ENCODE measurements at regions not wholly inside any gene's neighbourhood (a gene's known extent, or its start where the extent isn't known, plus 50 kb on each side); places are given as distances from the start of the nearest gene placed in this dataset.

DNA sequence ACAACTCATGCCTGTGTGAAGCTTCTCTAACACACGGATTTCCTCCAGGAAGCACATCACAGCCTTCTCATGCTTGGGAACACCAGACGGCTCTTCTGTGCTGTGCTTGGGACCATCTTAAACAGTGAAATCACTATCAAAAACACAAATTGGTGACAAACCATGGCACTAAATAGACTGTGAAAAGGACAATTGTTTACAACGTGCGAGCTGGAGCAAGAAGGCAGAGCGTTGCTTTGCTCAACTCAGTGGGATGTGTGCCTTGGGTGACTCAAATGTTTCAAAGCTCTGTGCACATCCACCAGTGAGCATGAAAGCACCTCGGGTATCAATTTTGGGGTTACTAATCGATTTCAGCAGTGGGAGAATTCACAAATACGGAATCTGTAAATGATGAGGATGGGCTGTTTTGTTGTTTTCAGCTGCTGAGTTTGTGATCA, 182.4 kb upstream of the ARL4C start:
- TF ChIP-seq, protein P1, sequence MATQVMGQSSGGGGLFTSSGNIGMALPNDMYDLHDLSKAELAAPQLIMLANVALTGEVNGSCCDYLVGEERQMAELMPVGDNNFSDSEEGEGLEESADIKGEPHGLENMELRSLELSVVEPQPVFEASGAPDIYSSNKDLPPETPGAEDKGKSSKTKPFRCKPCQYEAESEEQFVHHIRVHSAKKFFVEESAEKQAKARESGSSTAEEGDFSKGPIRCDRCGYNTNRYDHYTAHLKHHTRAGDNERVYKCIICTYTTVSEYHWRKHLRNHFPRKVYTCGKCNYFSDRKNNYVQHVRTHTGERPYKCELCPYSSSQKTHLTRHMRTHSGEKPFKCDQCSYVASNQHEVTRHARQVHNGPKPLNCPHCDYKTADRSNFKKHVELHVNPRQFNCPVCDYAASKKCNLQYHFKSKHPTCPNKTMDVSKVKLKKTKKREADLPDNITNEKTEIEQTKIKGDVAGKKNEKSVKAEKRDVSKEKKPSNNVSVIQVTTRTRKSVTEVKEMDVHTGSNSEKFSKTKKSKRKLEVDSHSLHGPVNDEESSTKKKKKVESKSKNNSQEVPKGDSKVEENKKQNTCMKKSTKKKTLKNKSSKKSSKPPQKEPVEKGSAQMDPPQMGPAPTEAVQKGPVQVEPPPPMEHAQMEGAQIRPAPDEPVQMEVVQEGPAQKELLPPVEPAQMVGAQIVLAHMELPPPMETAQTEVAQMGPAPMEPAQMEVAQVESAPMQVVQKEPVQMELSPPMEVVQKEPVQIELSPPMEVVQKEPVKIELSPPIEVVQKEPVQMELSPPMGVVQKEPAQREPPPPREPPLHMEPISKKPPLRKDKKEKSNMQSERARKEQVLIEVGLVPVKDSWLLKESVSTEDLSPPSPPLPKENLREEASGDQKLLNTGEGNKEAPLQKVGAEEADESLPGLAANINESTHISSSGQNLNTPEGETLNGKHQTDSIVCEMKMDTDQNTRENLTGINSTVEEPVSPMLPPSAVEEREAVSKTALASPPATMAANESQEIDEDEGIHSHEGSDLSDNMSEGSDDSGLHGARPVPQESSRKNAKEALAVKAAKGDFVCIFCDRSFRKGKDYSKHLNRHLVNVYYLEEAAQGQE (IDR thresholded peaks at IDR 0.05; ENCODE audit: borderline replicate concordance), result no peak
- TF ChIP-seq RAD21 (conservative IDR thresholded peaks at IDR 0.05), result no peak
- TF ChIP-seq, protein P2, sequence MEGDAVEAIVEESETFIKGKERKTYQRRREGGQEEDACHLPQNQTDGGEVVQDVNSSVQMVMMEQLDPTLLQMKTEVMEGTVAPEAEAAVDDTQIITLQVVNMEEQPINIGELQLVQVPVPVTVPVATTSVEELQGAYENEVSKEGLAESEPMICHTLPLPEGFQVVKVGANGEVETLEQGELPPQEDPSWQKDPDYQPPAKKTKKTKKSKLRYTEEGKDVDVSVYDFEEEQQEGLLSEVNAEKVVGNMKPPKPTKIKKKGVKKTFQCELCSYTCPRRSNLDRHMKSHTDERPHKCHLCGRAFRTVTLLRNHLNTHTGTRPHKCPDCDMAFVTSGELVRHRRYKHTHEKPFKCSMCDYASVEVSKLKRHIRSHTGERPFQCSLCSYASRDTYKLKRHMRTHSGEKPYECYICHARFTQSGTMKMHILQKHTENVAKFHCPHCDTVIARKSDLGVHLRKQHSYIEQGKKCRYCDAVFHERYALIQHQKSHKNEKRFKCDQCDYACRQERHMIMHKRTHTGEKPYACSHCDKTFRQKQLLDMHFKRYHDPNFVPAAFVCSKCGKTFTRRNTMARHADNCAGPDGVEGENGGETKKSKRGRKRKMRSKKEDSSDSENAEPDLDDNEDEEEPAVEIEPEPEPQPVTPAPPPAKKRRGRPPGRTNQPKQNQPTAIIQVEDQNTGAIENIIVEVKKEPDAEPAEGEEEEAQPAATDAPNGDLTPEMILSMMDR (IDR thresholded peaks at IDR 0.05; ENCODE audit: poor library complexity, severe bottlenecking), result no peak
